BLaER1 (cell line): ENCODE measurements at regions not wholly inside any gene's neighbourhood (a gene's known extent, or its start where the extent isn't known, plus 50 kb on each side); places are given as distances from the start of the nearest gene placed in this dataset.

Experiments
- H3K27ac ChIP-seq: shearing (Covaris generic); formaldehyde crosslinking; 2 replicates; pipeline ENCODE4 v1.8.1; 2022
- H3K27me3 ChIP-seq: shearing (Covaris generic); formaldehyde crosslinking; 2 replicates; pipeline ENCODE4 v1.8.1; 2022
- H3K36me3 ChIP-seq: shearing (Covaris generic); formaldehyde crosslinking; 2 replicates; pipeline ENCODE4 v1.8.1; 2022
- H3K4me1 ChIP-seq: shearing (Covaris generic); formaldehyde crosslinking; 2 replicates; pipeline ENCODE4 v1.8.1; 2022
- H3K4me2 ChIP-seq: shearing (Covaris generic); formaldehyde crosslinking; 2 replicates; pipeline ENCODE4 v1.8.1; 2022
- H3K4me3 ChIP-seq: shearing (Covaris generic); formaldehyde crosslinking; 2 replicates; pipeline ENCODE4 v1.8.1; 2022
- H3K9ac ChIP-seq: shearing (Covaris generic); formaldehyde crosslinking; 2 replicates; pipeline ENCODE4 v1.8.1; 2022
- H3K9me3 ChIP-seq: shearing (Covaris generic); formaldehyde crosslinking; 2 replicates; pipeline ENCODE4 v1.8.1; 2022
- H4K20me1 ChIP-seq: shearing (Covaris generic); formaldehyde crosslinking; 2 replicates; pipeline ENCODE4 v1.8.1; 2022
- Cebpa-rat ChIP-seq: shearing (Covaris generic); IDR thresholded peaks from 2 replicates; pipeline ENCODE4 v1.8.1; 2022

DNA sequence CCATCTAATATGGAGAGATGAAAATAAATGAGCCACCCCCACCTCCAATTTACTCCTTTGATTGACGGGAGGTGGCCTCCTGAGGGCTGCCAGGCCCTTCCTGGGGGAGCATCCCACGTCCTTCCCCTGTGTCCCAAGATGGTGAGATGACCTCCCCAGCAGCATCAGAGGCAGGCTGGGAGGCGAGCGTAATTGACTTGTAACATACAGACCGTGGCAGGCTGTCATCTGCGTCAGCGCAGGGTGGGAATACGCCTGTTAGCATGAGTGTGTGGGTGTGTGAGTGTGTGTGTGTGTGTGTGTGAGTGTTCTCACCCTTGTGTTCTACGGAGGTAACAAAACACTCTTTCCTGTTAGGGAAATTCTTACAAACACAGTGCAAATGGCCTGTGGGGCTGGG lies 156.9 kb upstream of the CIBAR2 start:
- Histone ChIP-seq H3K9me3 (no peaks in the 10 kb centered on the region), H3K27me3 (peaks cover 20% of the 10 kb centered on the region), H3K4me3 (no peak overlapping the region), H3K36me3 (no peaks in the 10 kb centered on the region), H3K9ac (no peak overlapping the region), H3K4me2 (no peak overlapping the region), H3K4me1 (peaks cover 84% of the 10 kb centered on the region), H3K27ac (no peak overlapping the region), H4K20me1 (no peaks in the 10 kb centered on the region)
- TF ChIP-seq Cebpa-rat, result no peak

DNA sequence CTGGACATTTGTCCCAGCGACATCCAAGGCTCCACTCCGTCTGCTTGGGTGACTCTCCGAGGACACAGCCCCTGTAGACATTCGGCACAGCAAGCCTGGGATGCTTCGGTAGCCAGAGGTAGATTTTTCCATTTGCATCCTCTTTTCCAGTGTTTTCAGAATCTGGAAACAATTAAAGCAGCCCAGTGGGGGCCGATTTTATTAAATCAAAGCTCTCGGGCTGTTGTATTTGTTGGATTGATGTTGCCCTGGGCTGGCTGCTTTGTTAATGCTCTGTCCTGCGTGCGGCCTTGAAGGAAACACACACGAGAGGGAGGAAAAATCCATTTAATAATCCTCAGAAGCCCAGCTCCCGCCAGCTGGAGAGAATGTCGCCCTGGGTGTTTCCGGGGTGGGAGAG lies 158.1 kb upstream of the CIBAR2 start:
- TF ChIP-seq Cebpa-rat, result no peak
- Histone ChIP-seq H3K4me3 (no peak overlapping the region), H3K27me3 (peaks cover 20% of the 10 kb centered on the region), H3K9ac (no peak overlapping the region), H3K4me2 (peak overlapping the region; percentile 43), H3K36me3 (no peaks in the 10 kb centered on the region), H3K4me1 (peaks cover 84% of the 10 kb centered on the region), H4K20me1 (no peaks in the 10 kb centered on the region), H3K9me3 (no peaks in the 10 kb centered on the region), H3K27ac (no peak overlapping the region)

DNA sequence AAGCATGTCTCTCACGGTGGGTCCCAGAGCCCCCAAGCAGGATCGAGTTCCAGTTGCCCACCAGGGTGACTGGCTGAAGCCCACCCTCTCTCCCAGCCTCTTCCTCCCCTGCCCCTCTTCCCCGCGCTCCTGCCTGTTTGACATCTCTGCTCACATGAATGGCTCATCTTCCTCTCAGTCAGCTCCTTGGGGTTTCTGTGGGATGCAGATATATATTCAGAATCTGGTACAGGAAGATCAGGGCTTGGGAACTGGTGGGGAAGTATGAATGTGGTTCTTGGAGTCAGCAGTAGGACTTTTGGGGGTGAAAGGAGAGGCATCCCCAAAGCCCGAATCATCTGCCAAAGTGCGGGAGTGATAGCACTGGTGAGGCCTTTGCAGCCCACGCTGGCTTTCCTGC lies 158.9 kb upstream of the CIBAR2 start:
- Histone ChIP-seq H3K4me1 (peaks cover 84% of the 10 kb centered on the region), H3K36me3 (no peaks in the 10 kb centered on the region), H4K20me1 (no peaks in the 10 kb centered on the region), H3K9ac (no peak overlapping the region), H3K27ac (peak overlapping the region; percentile 8; the same call in 1 of the 2 replicates), H3K9me3 (no peaks in the 10 kb centered on the region), H3K4me3 (no peak overlapping the region), H3K27me3 (peaks cover 20% of the 10 kb centered on the region), H3K4me2 (peak overlapping the region; percentile 43)
- TF ChIP-seq Cebpa-rat, result no peak

DNA sequence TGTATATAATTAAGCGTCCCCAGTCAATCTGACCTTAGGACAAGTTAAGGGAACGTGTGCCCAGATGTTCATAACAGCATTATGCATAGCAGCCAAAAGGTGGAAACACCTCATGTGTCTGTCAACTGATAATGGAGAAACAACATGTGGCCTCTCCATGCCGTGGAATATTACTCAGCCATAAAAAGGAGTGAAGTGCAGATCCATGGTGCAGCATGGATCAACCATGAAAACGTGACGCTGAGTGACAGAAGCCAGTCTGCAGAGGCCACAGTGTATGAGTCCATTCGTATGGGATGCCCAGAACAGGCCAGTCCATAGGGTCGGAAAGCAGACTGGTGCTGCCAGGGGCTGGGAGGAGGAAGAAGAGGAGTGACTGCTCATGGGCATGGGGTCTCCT lies 161.0 kb upstream of the CIBAR2 start:
- peaks cover 20% of the 10 kb centered on the region for H3K27me3 ChIP-seq
- H4K20me1 ChIP-seq, result no peaks in the 10 kb centered on the region
- no peak overlapping the region for H3K4me2 ChIP-seq
- H3K4me3 ChIP-seq, result no peak overlapping the region
- H3K36me3 ChIP-seq, result no peaks in the 10 kb centered on the region
- peaks cover 85% of the 10 kb centered on the region for H3K4me1 ChIP-seq
- H3K9me3 ChIP-seq, result no peaks in the 10 kb centered on the region
- H3K9ac ChIP-seq, result no peak overlapping the region
- no peak for TF ChIP-seq Cebpa-rat
- H3K27ac ChIP-seq, result no peak overlapping the region

DNA sequence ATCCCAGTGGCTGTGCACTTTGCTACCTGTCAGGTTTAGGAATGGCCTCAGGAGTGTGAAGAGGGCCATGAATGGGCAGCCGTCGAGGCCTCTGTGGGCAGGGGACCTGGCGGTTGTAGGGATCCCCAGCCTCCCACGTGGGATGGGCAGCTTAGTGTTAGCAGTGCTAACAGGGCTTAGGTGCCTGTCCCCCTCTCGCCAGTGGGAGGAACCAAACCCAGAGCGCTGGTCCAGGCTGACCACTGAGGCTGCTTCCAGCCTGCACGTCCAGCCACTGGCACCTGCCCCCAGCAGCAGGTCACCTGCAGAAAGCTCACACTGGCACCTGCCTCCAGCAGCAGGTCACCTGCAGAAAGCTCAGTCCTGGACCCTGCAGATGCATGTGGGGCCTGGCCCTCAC lies 162.2 kb upstream of the CIBAR2 start:
- Histone ChIP-seq H3K27ac (no peak overlapping the region), H3K9ac (no peak overlapping the region), H3K9me3 (no peaks in the 10 kb centered on the region), H4K20me1 (no peaks in the 10 kb centered on the region), H3K27me3 (peaks cover 20% of the 10 kb centered on the region), H3K4me3 (no peak overlapping the region), H3K36me3 (no peaks in the 10 kb centered on the region), H3K4me2 (peak overlapping the region; percentile 95), H3K4me1 (peaks cover 86% of the 10 kb centered on the region)
- no peak for TF ChIP-seq Cebpa-rat

DNA sequence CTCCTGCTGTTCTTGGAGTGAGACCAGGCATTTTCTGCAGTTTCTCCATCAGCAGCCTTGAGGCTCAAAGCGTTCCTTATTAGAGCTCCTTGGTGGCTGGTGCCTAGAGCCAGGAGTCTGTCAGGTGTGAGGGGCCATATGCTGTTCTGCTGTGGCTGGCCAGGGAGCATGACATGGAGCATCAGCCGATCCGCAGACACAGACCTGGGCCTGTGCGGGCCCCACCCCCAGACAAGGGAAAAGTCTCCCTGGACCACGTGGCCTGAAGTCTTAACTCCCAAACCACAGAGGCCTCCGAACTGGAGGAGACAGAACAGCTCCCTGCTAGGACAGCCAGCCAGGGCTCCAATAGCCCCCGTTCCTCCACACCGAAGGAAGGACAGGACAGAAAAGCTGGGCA lies 162.7 kb upstream of the CIBAR2 start:
- H3K27ac ChIP-seq, result peak overlapping the region; percentile 51; the same call in 1 of the 2 replicates
- H3K9me3 ChIP-seq, result no peaks in the 10 kb centered on the region
- H3K4me3 ChIP-seq, result no peak overlapping the region
- peak overlapping the region; percentile 47; the same call in 1 of the 2 replicates for H3K9ac ChIP-seq
- H4K20me1 ChIP-seq, result no peaks in the 10 kb centered on the region
- peak overlapping the region; percentile 95 for H3K4me2 ChIP-seq
- peaks cover 89% of the 10 kb centered on the region for H3K4me1 ChIP-seq
- peaks cover 20% of the 10 kb centered on the region for H3K27me3 ChIP-seq
- no peaks in the 10 kb centered on the region for H3K36me3 ChIP-seq
- TF ChIP-seq Cebpa-rat, result no peak

DNA sequence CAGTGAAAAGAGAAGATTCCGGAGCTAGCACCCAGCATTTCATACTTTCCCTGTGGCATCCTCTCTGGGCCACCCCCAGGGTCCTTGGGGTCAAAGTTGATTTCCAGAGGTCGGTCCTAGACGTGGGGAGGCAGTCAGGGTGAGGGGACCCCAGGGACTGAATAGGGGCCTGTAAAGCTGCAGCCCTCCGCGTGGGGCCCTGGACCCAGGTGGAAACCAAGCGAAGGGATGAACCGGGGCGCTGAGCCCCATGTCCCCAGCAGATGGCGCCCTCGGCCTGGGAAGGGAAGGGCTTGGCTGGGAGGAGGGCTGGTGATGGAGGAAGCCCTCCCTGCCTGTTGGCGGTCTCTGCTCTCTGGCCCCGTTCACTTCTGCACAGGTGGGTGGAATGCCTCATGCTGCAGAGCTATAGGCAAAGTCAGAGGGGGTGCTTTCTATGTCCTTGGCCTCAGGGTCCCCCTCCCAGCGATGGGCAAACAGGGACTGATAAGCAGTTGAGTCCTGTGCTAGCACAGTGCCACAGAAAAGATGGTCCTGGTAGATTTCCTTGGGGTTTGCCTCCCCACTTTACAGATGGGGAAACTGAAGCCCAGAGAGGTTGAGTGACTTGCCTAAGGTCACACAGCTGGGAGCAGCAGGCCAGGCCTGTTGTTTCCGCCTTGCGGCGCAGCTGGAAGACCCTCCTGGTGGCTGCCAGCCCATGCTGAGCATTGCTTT lies 163.4 kb upstream of the CIBAR2 start:
- peaks cover 20% of the 10 kb centered on the region for H3K27me3 ChIP-seq
- peak overlapping the region; percentile 95 for H3K4me2 ChIP-seq
- H4K20me1 ChIP-seq, result no peaks in the 10 kb centered on the region
- H3K4me3 ChIP-seq, result no peak overlapping the region
- peak overlapping the region; percentile 47; the same call in 1 of the 2 replicates for H3K9ac ChIP-seq
- no peaks in the 10 kb centered on the region for H3K36me3 ChIP-seq
- TF ChIP-seq Cebpa-rat, result no peak
- H3K4me1 ChIP-seq, result peaks cover 89% of the 10 kb centered on the region
- peak overlapping the region; percentile 81 for H3K27ac ChIP-seq
- no peaks in the 10 kb centered on the region for H3K9me3 ChIP-seq

DNA sequence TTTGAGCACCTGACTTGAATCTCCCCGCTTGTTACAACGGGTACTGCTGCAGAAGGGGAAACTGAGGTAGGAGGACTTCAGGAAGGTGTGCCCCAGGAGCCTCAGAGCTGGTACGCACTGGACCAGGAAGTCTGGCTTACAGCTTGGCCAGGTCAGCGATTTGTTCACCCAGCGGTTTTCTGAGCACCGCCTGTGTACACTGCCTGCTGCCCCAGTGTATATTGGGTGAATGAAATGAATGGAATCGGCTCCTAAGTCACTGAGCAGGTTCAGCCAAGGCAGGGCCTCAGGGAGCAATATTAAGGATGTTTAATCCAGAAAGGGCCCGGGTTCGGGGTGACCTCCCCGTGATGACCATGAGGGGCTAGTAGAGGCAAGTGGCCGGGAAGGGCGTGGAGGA lies 164.0 kb upstream of the CIBAR2 start:
- peaks cover 20% of the 10 kb centered on the region for H3K27me3 ChIP-seq
- no peaks in the 10 kb centered on the region for H3K9me3 ChIP-seq
- no peak overlapping the region for H3K9ac ChIP-seq
- H3K4me3 ChIP-seq, result no peak overlapping the region
- H3K27ac ChIP-seq, result peak overlapping the region; percentile 81
- peaks cover 89% of the 10 kb centered on the region for H3K4me1 ChIP-seq
- no peaks in the 10 kb centered on the region for H3K36me3 ChIP-seq
- no peak for TF ChIP-seq Cebpa-rat
- H4K20me1 ChIP-seq, result no peaks in the 10 kb centered on the region
- H3K4me2 ChIP-seq, result peak overlapping the region; percentile 95

DNA sequence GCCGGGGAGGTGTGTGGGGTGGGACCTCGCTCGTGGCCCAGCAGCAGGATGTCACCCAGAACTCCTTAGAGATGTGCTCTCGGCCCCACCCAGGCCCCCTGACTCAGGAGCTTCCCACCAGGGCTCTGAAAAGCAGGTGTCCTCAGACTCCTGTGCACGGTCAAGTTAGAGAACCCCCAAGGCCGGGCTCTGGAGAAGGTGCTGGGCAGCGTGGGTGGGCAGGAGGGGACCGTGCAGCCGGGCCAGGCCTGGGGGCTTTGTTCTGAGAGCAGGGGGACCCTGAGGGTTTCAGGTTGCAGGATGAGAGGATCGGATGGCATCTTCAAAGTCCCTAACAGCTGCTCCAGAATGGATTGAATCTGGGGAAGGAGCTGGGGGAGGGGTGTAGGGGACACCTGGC lies 164.4 kb upstream of the CIBAR2 start:
- no peak for TF ChIP-seq Cebpa-rat
- peak overlapping the region; percentile 95 for H3K4me2 ChIP-seq

DNA sequence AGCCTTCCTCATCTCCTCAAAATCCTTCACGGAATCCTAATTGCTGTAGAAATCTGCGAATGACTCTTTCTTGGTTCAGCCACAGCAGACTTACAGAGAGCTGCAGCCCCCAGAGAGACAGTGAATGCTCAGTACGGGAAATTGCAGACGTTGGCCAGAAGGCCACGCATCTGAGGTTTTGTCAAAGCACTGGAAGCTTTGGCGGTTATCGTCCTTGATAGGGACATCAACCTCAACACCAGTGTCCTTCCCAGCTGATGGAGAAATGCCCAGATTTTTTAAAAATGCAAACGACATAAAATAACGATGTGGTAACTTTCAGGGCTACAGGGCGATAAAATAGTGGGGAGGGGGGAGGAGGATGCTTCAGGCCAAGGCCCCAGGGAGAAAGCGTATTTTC lies 166.6 kb upstream of the CIBAR2 start:
- H3K4me1 ChIP-seq, result peaks cover 97% of the 10 kb centered on the region
- H3K4me2 ChIP-seq, result peak overlapping the region; percentile 95
- H4K20me1 ChIP-seq, result no peaks in the 10 kb centered on the region
- no peaks in the 10 kb centered on the region for H3K36me3 ChIP-seq
- peak overlapping the region; percentile 68 for H3K9ac ChIP-seq
- H3K4me3 ChIP-seq, result peak overlapping the region; percentile 35
- no peaks in the 10 kb centered on the region for H3K9me3 ChIP-seq
- H3K27me3 ChIP-seq, result no peaks in the 10 kb centered on the region
- 0 out of 2 replicates have a peak, but pooled peaks have one; percentile 40 for TF ChIP-seq Cebpa-rat
- peak overlapping the region; percentile 81 for H3K27ac ChIP-seq

More for the DNA sequence above, 164.4 kb upstream of the CIBAR2 start:
- Histone ChIP-seq H4K20me1 (no peaks in the 10 kb centered on the region), H3K9me3 (no peaks in the 10 kb centered on the region), H3K4me3 (no peak overlapping the region), H3K36me3 (no peaks in the 10 kb centered on the region), H3K27me3 (peaks cover 18% of the 10 kb centered on the region), H3K4me1 (peaks cover 89% of the 10 kb centered on the region), H3K9ac (peak overlapping the region; percentile 68), H3K27ac (peak overlapping the region; percentile 81)
